Omental fat pad (tissue), 3 donors: ENCODE measurements at regions not wholly inside any gene's neighbourhood (a gene's known extent, or its start where the extent isn't known, plus 50 kb on each side); places are given as distances from the start of the nearest gene placed in this dataset.

Experiments used
- ATAC-seq: fragments of 150-250 bp; one replicate; pipeline ENCODE4 v1.9.1; 2016; ENCODE audit warnings: mild to moderate bottlenecking, moderate library complexity; ENCODE audit not compliant: low FRiP score
- DNase-seq: peaks from one replicate; pipeline ENCODE4 v3.0.0-alpha.2; 2019; ENCODE audit warnings: low spot score
- TF ChIP-seq, protein P1 (sequence below), 3 donors: fragments of 450-650 bp; IDR thresholded peaks; one replicate each; pipeline ENCODE4 v1.5.1; 2016 to 2017; ENCODE audit warnings: antibody characterized with exemption in 3 of 3, mild to moderate bottlenecking in 3 of 3, moderate library complexity in 2 of 3

GRCh38 chr5:71912021-71912420 lies 192.9 kb downstream of the CARTPT start:
- DNase-seq (no peak), ATAC-seq (no peak)
- TF ChIP-seq, protein P1, sequence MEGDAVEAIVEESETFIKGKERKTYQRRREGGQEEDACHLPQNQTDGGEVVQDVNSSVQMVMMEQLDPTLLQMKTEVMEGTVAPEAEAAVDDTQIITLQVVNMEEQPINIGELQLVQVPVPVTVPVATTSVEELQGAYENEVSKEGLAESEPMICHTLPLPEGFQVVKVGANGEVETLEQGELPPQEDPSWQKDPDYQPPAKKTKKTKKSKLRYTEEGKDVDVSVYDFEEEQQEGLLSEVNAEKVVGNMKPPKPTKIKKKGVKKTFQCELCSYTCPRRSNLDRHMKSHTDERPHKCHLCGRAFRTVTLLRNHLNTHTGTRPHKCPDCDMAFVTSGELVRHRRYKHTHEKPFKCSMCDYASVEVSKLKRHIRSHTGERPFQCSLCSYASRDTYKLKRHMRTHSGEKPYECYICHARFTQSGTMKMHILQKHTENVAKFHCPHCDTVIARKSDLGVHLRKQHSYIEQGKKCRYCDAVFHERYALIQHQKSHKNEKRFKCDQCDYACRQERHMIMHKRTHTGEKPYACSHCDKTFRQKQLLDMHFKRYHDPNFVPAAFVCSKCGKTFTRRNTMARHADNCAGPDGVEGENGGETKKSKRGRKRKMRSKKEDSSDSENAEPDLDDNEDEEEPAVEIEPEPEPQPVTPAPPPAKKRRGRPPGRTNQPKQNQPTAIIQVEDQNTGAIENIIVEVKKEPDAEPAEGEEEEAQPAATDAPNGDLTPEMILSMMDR (IDR thresholded peaks at IDR 0.05), result no peak

DNA sequence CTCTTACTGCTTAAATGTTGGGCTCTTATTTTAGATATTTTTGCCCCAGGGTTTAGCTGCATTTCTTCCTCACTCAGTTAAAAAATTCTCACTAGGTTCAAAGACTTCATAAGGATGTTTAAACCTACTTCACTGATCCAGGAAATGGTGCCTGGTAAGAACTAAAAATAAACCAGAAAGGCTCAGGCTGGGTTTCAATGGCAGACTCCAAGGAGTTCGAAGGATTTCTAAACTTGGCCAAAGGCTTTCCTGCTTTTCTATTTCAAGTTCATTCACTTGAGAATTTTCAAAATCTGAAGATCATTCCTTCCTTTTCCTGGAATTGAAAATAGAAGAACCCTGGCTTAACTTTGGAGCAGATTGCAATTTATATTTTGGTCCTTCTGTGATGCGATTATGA lies 193.0 kb upstream of the MAP1B start:
- TF ChIP-seq, protein P1 (IDR thresholded peaks at IDR 0.05), result no peak
- ATAC-seq (no peak), DNase-seq (no peak)

DNA sequence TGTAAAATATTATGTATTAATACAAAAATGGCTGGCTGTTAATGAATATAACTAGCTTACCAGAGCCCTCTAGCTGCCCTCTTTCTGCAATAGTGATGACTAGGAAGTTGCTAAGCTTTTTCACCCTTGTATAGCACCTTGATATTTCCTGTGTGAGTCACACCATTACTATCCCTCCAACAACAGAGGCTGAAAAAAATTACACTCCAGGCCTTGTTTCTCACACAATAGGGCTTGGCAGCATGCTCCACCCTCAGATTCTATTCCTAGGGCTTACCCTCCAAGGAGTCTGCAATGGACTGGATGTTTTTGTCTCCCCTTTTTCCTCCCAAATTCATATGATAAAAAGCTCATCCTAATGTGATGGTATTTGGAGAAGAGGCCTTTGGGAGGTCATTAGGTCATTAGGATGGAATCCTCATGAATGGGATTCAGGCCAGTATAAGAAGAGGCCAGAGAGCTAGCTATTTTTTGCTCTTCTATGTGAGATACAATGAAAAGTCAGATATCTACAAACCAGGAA lies 184.6 kb upstream of the MAP1B start:
- TF ChIP-seq, protein P1 (IDR thresholded peaks at IDR 0.05), result no peak
- no peak for DNase-seq
- peak; percentile 89 for ATAC-seq

GRCh38 chr5:71923755-71924154 lies 183.5 kb upstream of the MAP1B start:
- DNase-seq, result no peak
- TF ChIP-seq, protein P1 (IDR thresholded peaks at IDR 0.05), result no peak
- ATAC-seq, result no peak

DNA sequence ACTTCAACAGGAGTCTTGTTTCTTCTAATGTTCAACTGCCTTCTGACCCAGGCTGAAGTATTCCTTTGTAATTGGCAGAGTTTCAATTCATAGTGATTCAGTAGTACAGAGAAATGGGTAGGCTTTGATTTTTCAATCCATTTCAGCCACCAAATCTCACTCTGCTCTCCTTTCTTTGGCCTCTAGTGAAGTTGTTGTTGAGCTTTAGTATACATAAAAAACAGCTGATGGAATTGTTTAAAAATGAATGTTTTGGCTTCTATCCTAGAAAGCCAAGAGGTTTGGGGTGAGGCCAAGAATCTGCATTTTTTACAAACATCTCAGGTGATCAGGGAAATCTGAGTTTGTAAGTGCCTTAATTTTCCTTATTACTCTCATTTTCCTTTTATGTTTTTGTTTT lies 182.9 kb upstream of the MAP1B start:
- no peak for DNase-seq
- TF ChIP-seq, protein P1 (IDR thresholded peaks at IDR 0.05), result no peak

DNA sequence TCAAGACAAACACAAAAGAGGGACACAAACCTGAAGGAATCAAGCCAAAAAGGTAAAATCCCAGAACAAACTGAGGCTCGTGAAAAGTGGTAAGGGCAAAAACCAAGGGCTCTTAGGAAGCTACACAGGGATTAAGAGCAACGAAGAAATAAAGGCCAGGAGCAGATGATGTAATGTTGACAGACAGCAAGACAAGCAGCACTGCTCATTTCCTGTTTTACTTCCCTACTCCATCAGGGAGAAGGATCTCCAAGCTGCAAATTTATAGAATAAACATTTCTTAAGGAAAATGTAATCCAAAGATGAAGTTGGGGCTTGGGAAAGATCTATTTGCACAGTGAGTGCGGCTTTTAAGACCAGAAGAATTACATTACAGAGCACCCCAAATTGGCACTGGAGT lies 182.3 kb upstream of the MAP1B start:
- TF ChIP-seq, protein P1 (IDR thresholded peaks at IDR 0.05), result no peak
- ATAC-seq (no peak), DNase-seq (no peak)

More for the DNA sequence above, 182.9 kb upstream of the MAP1B start:
- ATAC-seq, result no peak

GRCh38 chr5:71925608-71926091 lies 181.6 kb upstream of the MAP1B start:
- TF ChIP-seq, protein P1 (IDR thresholded peaks at IDR 0.05), result no peak
- ATAC-seq (no peak), DNase-seq (no peak)
